Naive thymus-derived CD4-positive, alpha-beta T cell (primary cell): ENCODE measurements at regions not wholly inside any gene's neighbourhood (a gene's known extent, or its start where the extent isn't known, plus 50 kb on each side); places are given as distances from the start of the nearest gene placed in this dataset.

Experiments
- ATAC-seq: fragments of 150-1000 bp; cut with Tn5 transposase; 2 replicates; pipeline ENCODE4 v1.10.0; 2021; ENCODE audit warnings: mild to moderate bottlenecking, moderate library complexity
- CTCF ChIA-PET: fragments of 350-600 bp; sonication (Branson Sonifier 250); formaldehyde crosslinking; loops from one replicate; lab custom pipeline; 2021; ENCODE audit warnings: antibody characterized with exemption; lab: Charles Lee
- POLR2A ChIA-PET: fragments of 350-600 bp; sonication (Branson Sonifier 250); formaldehyde crosslinking; loops from one replicate; lab custom pipeline; 2021; ENCODE audit warnings: antibody characterized with exemption, inconsistent platforms; lab: Charles Lee
- DNase-seq, 9 donors: peaks; one replicate each; pipeline versions ENCODE4 v3.0.0 to v3.0.0-alpha.2; 2020 to 2022; ENCODE audit warnings: mixed read lengths in 1 of 9
- H3K27ac ChIP-seq: one replicate; pipeline ENCODE4 v1.7.0; 2013; ENCODE audit warnings: mild to moderate bottlenecking, low read depth, low read length, moderate library complexity
- H3K27me3 ChIP-seq, 2 donors: one replicate each; pipeline ENCODE4 v1.7.0; 2013; ENCODE audit warnings: low read length in 2 of 2, mild to moderate bottlenecking in 2 of 2, moderate library complexity in 2 of 2; ENCODE audit not compliant: control insufficient read depth in 2 of 2, insufficient read depth in 2 of 2
- H3K36me3 ChIP-seq, 3 experiments: 1 replicate in 2 of 3; 2 replicates in 1 of 3; pipeline ENCODE4 v1.7.0; 2013; ENCODE audit warnings: low read length in 3 of 3, mild to moderate bottlenecking in 3 of 3, moderate library complexity in 1 of 3; ENCODE audit not compliant: insufficient read depth in 3 of 3, control insufficient read depth in 2 of 3
- H3K4me1 ChIP-seq, 2 donors: one replicate each; pipeline ENCODE4 v1.7.0; 2013; ENCODE audit warnings: low read length in 2 of 2, mild to moderate bottlenecking in 2 of 2, moderate library complexity in 1 of 2; ENCODE audit not compliant: control insufficient read depth in 2 of 2, insufficient read depth in 2 of 2
- H3K4me3 ChIP-seq: 2 replicates; pipeline ENCODE4 v1.7.0; 2013; ENCODE audit warnings: mild to moderate bottlenecking, low read length
- H3K9me3 ChIP-seq, 3 experiments: 1 replicate in 2 of 3; 2 replicates in 1 of 3; pipeline ENCODE4 v1.7.0; 2013; ENCODE audit warnings: low read length in 3 of 3; ENCODE audit not compliant: control insufficient read depth in 2 of 3
- H3K27ac Mint-ChIP-seq, 9 donors: one replicate each; pipeline ENCODE4 v1.8.0; 2020 to 2022; ENCODE audit warnings: mixed read lengths in 9 of 9, mild to moderate bottlenecking in 8 of 9, moderate library complexity in 5 of 9, inconsistent platforms in 2 of 9
- H3K27me3 Mint-ChIP-seq, 5 donors: one replicate each; pipeline ENCODE4 v1.8.0; 2021 to 2022; ENCODE audit warnings: mixed read lengths in 5 of 5, mild to moderate bottlenecking in 1 of 5
- H3K36me3 Mint-ChIP-seq, 5 donors: one replicate each; pipeline ENCODE4 v1.8.0; 2020 to 2022; ENCODE audit warnings: mixed read lengths in 5 of 5, mild to moderate bottlenecking in 3 of 5, inconsistent platforms in 1 of 5
- H3K4me1 Mint-ChIP-seq, 7 donors: one replicate each; pipeline ENCODE4 v1.8.0; 2020 to 2022; ENCODE audit warnings: mixed read lengths in 7 of 7, mild to moderate bottlenecking in 3 of 7, inconsistent platforms in 1 of 7
- H3K4me3 Mint-ChIP-seq, 10 donors: one replicate each; pipeline ENCODE4 v1.8.0; 2020 to 2022; ENCODE audit warnings: mild to moderate bottlenecking in 10 of 10, mixed read lengths in 10 of 10, moderate library complexity in 6 of 10, inconsistent platforms in 2 of 10
- H3K9me3 Mint-ChIP-seq, 11 donors: one replicate each; pipeline ENCODE4 v1.8.0; 2020 to 2022; ENCODE audit warnings: mixed read lengths in 11 of 11, mild to moderate bottlenecking in 4 of 11, inconsistent platforms in 1 of 11, moderate library complexity in 1 of 11
- intact Hi-C, 2 donors: fragments of 100-400 bp; cut with micrococcal nuclease; formaldehyde crosslinking; loops; one replicate each; pipeline ENCODE4 v1.15.1; 2023

GRCh38 chr14:86015941-86016340 is 486.0 kb downstream of the FLRT2 start:
- no peak for DNase-seq
- ChIA-PET CTCF (no interaction called here), POLR2A (no interaction called here)
- H3K9me3 ChIP-seq: no peaks in the 10 kb centered on the region
- H3K4me3 Mint-ChIP-seq: no peak overlapping the region
- peaks cover 0 to 2% (median 0%) of the 10 kb centered on the region in 7 donors for H3K4me1 Mint-ChIP-seq
- no peak overlapping the region for H3K27ac Mint-ChIP-seq
- H3K27me3 ChIP-seq: no peaks in the 10 kb centered on the region
- ATAC-seq: no peak
- H3K9me3 Mint-ChIP-seq: peaks cover 0 to 5% (median 2%) of the 10 kb centered on the region in 11 donors
- H3K36me3 Mint-ChIP-seq: peaks cover 0 to 29% (median 18%) of the 10 kb centered on the region in 5 donors
- H3K4me3 ChIP-seq: no peak overlapping the region
- no peak overlapping the region for H3K27ac ChIP-seq
- intact Hi-C loops: no loop called here
- H3K36me3 ChIP-seq: no peaks in the 10 kb centered on the region
- no peaks in the 10 kb centered on the region for H3K4me1 ChIP-seq
- no peaks in the 10 kb centered on the region for H3K27me3 Mint-ChIP-seq

GRCh38 chr14:86015511-86015910 is 485.6 kb downstream of the FLRT2 start:
- no peak for ATAC-seq
- Mint-ChIP-seq H3K36me3 (peaks cover 0 to 26% (median 18%) of the 10 kb centered on the region in 5 donors), H3K4me3 (no peak overlapping the region), H3K4me1 (no peaks in the 10 kb centered on the region), H3K9me3 (peaks cover 0 to 5% (median 0%) of the 10 kb centered on the region in 11 donors), H3K27ac (no peak overlapping the region), H3K27me3 (no peaks in the 10 kb centered on the region)
- POLR2A ChIA-PET: no interaction called here
- H3K27me3 ChIP-seq: no peaks in the 10 kb centered on the region
- H3K9me3 ChIP-seq: no peaks in the 10 kb centered on the region
- no peak overlapping the region for H3K27ac ChIP-seq
- no peak overlapping the region for H3K4me3 ChIP-seq
- H3K36me3 ChIP-seq: no peaks in the 10 kb centered on the region
- DNase-seq: no peak
- intact Hi-C loops: no loop called here
- H3K4me1 ChIP-seq: no peaks in the 10 kb centered on the region
- CTCF ChIA-PET: no interaction called here

- Mint-ChIP-seq H3K9me3 (peaks cover 0 to 5% (median 0%) of the 10 kb centered on the region in 11 donors), H3K4me3 (no peak overlapping the region), H3K4me1 (no peaks in the 10 kb centered on the region), H3K27ac (no peak overlapping the region), H3K27me3 (no peaks in the 10 kb centered on the region), H3K36me3 (peaks cover 0 to 22% (median 10%) of the 10 kb centered on the region in 5 donors)
- ATAC-seq (no peak), DNase-seq (no peak)
- no peaks in the 10 kb centered on the region for H3K36me3 ChIP-seq
- CTCF ChIA-PET: no interaction called here
- no peaks in the 10 kb centered on the region for H3K27me3 ChIP-seq
- POLR2A ChIA-PET: interaction anchor here (1.1 kb wide), 1 partner anchor 38 kb away, joined by 3 read pairs; no protein-coding TSS in a partner anchor
- H3K4me1 ChIP-seq: no peaks in the 10 kb centered on the region
- H3K4me3 ChIP-seq: no peak overlapping the region
- H3K27ac ChIP-seq: no peak overlapping the region
- no peaks in the 10 kb centered on the region for H3K9me3 ChIP-seq
- intact Hi-C loops: no loop called here
These were observed 483.7 kb downstream of the FLRT2 start for GRCh38 chr14:86013641-86014040.

- no peak overlapping the region for H3K4me3 ChIP-seq
- Mint-ChIP-seq H3K4me3 (no peak overlapping the region), H3K36me3 (peaks cover 0 to 12% (median under 1%) of the 10 kb centered on the region in 5 donors), H3K27me3 (no peaks in the 10 kb centered on the region), H3K4me1 (no peaks in the 10 kb centered on the region), H3K27ac (no peak overlapping the region), H3K9me3 (peaks cover 0 to 5% (median 0%) of the 10 kb centered on the region in 11 donors)
- H3K9me3 ChIP-seq: no peaks in the 10 kb centered on the region
- ATAC-seq: no peak
- no peaks in the 10 kb centered on the region for H3K4me1 ChIP-seq
- CTCF ChIA-PET: no interaction called here
- DNase-seq: no peak
- intact Hi-C loops: no loop called here
- no peak overlapping the region for H3K27ac ChIP-seq
- POLR2A ChIA-PET: interaction anchor here (1.1 kb wide), 1 partner anchor 39 kb away, joined by 3 read pairs; no protein-coding TSS in a partner anchor
- H3K36me3 ChIP-seq: no peaks in the 10 kb centered on the region
- H3K27me3 ChIP-seq: no peaks in the 10 kb centered on the region
These were observed 482.5 kb downstream of the FLRT2 start for GRCh38 chr14:86012461-86012860.

GRCh38 chr14:86003998-86004397 is 474.1 kb downstream of the FLRT2 start:
- ATAC-seq: no peak
- intact Hi-C loops: no loop called here
- H3K27me3 ChIP-seq: no peaks in the 10 kb centered on the region
- H3K27me3 Mint-ChIP-seq: no peaks in the 10 kb centered on the region
- no peak overlapping the region for H3K4me3 ChIP-seq
- H3K36me3 ChIP-seq: no peaks in the 10 kb centered on the region
- CTCF ChIA-PET: no interaction called here
- no peaks in the 10 kb centered on the region for H3K4me1 ChIP-seq
- POLR2A ChIA-PET: no interaction called here
- peaks cover 0 to 2% (median 0%) of the 10 kb centered on the region in 11 donors for H3K9me3 Mint-ChIP-seq
- no peak overlapping the region for H3K27ac ChIP-seq
- DNase-seq: no peak
- no peak overlapping the region for H3K4me3 Mint-ChIP-seq
- no peak overlapping the region for H3K27ac Mint-ChIP-seq
- H3K9me3 ChIP-seq: no peaks in the 10 kb centered on the region
- H3K36me3 Mint-ChIP-seq: peaks cover 0 to 41% (median 32%) of the 10 kb centered on the region in 5 donors
- H3K4me1 Mint-ChIP-seq: no peaks in the 10 kb centered on the region

- ChIA-PET CTCF (no interaction called here), POLR2A (no interaction called here)
- no peak overlapping the region for H3K27ac Mint-ChIP-seq
- DNase-seq (no peak), ATAC-seq (no peak)
- peaks cover 0 to 2% (median 0%) of the 10 kb centered on the region in 11 donors for H3K9me3 Mint-ChIP-seq
- Histone ChIP-seq H3K4me3 (no peak overlapping the region), H3K27ac (no peak overlapping the region), H3K36me3 (no peaks in the 10 kb centered on the region), H3K9me3 (no peaks in the 10 kb centered on the region), H3K4me1 (no peaks in the 10 kb centered on the region), H3K27me3 (no peaks in the 10 kb centered on the region)
- H3K27me3 Mint-ChIP-seq: no peaks in the 10 kb centered on the region
- intact Hi-C loops: no loop called here
- peaks cover 0 to 16% (median 11%) of the 10 kb centered on the region in 5 donors for H3K36me3 Mint-ChIP-seq
- H3K4me1 Mint-ChIP-seq: peaks cover 0 to 33% (median 17%) of the 10 kb centered on the region in 7 donors
- H3K4me3 Mint-ChIP-seq: no peak overlapping the region
These were observed 466.6 kb downstream of the FLRT2 start for GRCh38 chr14:85996551-85996950.

- Mint-ChIP-seq H3K4me3 (no peak overlapping the region), H3K4me1 (peaks cover 0 to 15% (median 5%) of the 10 kb centered on the region in 7 donors), H3K36me3 (peaks cover 0 to 50% (median 28%) of the 10 kb centered on the region in 5 donors), H3K9me3 (peaks cover 0 to 6% (median 0%) of the 10 kb centered on the region in 11 donors), H3K27me3 (no peaks in the 10 kb centered on the region), H3K27ac (peak overlapping the region in 1 of 9 donors; percentile 59)
- no peaks in the 10 kb centered on the region for H3K4me1 ChIP-seq
- no peak overlapping the region for H3K4me3 ChIP-seq
- no peaks in the 10 kb centered on the region for H3K9me3 ChIP-seq
- H3K27me3 ChIP-seq: no peaks in the 10 kb centered on the region
- no peaks in the 10 kb centered on the region for H3K36me3 ChIP-seq
- DNase-seq: no peak
- H3K27ac ChIP-seq: no peak overlapping the region
- CTCF ChIA-PET: no interaction called here
- intact Hi-C loops: no loop called here
- no peak for ATAC-seq
- POLR2A ChIA-PET: no interaction called here
These were observed 461.2 kb downstream of the FLRT2 start for GRCh38 chr14:85991156-85991555.
